SK-N-SH (cell line): ENCODE measurements at regions not wholly inside any gene's neighbourhood (a gene's known extent, or its start where the extent isn't known, plus 50 kb on each side); places are given as distances from the start of the nearest gene placed in this dataset.

Source experiments
- CTCF ChIA-PET: fragments of 300-600, 350-600 bp; formaldehyde crosslinking; extraction: SDS; loops from one replicate; lab custom pipeline; 2021; lab: Yijun Ruan, JAX
- POLR2A ChIA-PET: fragments of 350-600 bp; sonication (Branson Sonifier 250); formaldehyde crosslinking; extraction: SDS; loops from one replicate; lab custom pipeline; 2020; ENCODE audit warnings: antibody characterized with exemption, inconsistent platforms; lab: Yijun Ruan, JAX
- DNase-seq: peaks from one replicate; pipeline ENCODE4 v3.0.0; 2012
- H2AFZ ChIP-seq: fragments of 200-600 bp; sonication (generic); 2 replicates; pipeline ENCODE4 v1.8.1; 2016; ENCODE audit warnings: antibody characterized with exemption, mild to moderate bottlenecking, low read depth
- H3F3A ChIP-seq: fragments of 200-600 bp; sonication (generic); replicated peaks from 2 replicates; pipeline ENCODE3; 2016; ENCODE audit warnings: antibody characterized with exemption, mild to moderate bottlenecking; ENCODE audit not compliant: insufficient read depth
- H3K27ac ChIP-seq, 2 experiments: fragments of 200-500 bp in 1 of 2; fragments of 200-600 bp in 1 of 2; sonication (Bioruptor generic) in 1 of 2; sonication (generic), shearing (Covaris generic) in 1 of 2; 2 replicates each; pipeline versions ENCODE4 v1.5.1 to v1.6.1; 2014 to 2016; ENCODE audit warnings: low read depth in 2 of 2, inconsistent platforms in 1 of 2, low read length in 1 of 2, mild to moderate bottlenecking in 1 of 2, mixed read lengths in 1 of 2
- H3K27me3 ChIP-seq: fragments of 200-600 bp; sonication (generic), shearing (Covaris generic); 2 replicates; pipeline ENCODE4 v1.6.1; 2016; ENCODE audit warnings: mixed run types; ENCODE audit not compliant: insufficient read depth
- H3K36me3 ChIP-seq, 2 experiments: fragments of 200-500 bp in 1 of 2; fragments of 200-600 bp in 1 of 2; sonication (Bioruptor generic) in 1 of 2; sonication (generic) in 1 of 2; replicated peaks in 1 of 2; 2 replicates each; pipeline versions ENCODE3 to v1.5.1; 2014 to 2016; ENCODE audit warnings: low read length in 1 of 2, mild to moderate bottlenecking in 1 of 2; ENCODE audit not compliant: insufficient read depth in 2 of 2, control insufficient read depth in 1 of 2
- H3K4me1 ChIP-seq, 2 experiments: fragments of 200-500 bp in 1 of 2; fragments of 200-600 bp in 1 of 2; sonication (Bioruptor generic) in 1 of 2; sonication (generic), shearing (Covaris generic) in 1 of 2; 2 replicates each; pipeline versions ENCODE4 v1.5.1 to v1.6.1; 2014 to 2016; ENCODE audit warnings: low read depth in 1 of 2, low read length in 1 of 2, mixed run types in 1 of 2; ENCODE audit not compliant: insufficient read depth in 2 of 2, control insufficient read depth in 1 of 2
- H3K4me2 ChIP-seq: fragments of 200-600 bp; sonication (generic), shearing (Covaris generic); 2 replicates; pipeline ENCODE4 v1.6.1; 2017; ENCODE audit warnings: mixed run types
- H3K4me3 ChIP-seq, 2 experiments: fragments of 200-500 bp in 1 of 2; fragments of 200-600 bp in 1 of 2; sonication (Bioruptor generic) in 1 of 2; sonication (generic), shearing (Covaris generic) in 1 of 2; 2 replicates each; pipeline versions ENCODE4 v1.5.1 to v1.8.1; 2014 to 2016; ENCODE audit warnings: low read depth in 2 of 2, inconsistent platforms in 1 of 2, low read length in 1 of 2, mild to moderate bottlenecking in 1 of 2, mixed read lengths in 1 of 2, moderate library complexity in 1 of 2
- H3K79me2 ChIP-seq: fragments of 200-600 bp; sonication (generic); 2 replicates; pipeline ENCODE4 v1.8.1; 2017; ENCODE audit warnings: mild to moderate bottlenecking; ENCODE audit not compliant: insufficient read depth
- H3K9ac ChIP-seq: fragments of 200-600 bp; sonication (generic); 2 replicates; pipeline ENCODE4 v1.6.1; 2017; ENCODE audit warnings: mixed run types
- H3K9me2 ChIP-seq: fragments of 200-600 bp; sonication (generic); 2 replicates; pipeline ENCODE4 v1.6.1; 2017; ENCODE audit warnings: mixed run types
- H3K9me3 ChIP-seq: fragments of 200-600 bp; sonication (generic); 2 replicates; pipeline ENCODE4 v1.6.1; 2017; ENCODE audit warnings: mixed run types, mild to moderate bottlenecking, moderate library complexity
- H4K20me1 ChIP-seq: fragments of 200-600 bp; sonication (generic); 2 replicates; pipeline ENCODE4 v1.6.1; 2017; ENCODE audit warnings: mild to moderate bottlenecking, mixed run types; ENCODE audit not compliant: insufficient read depth
- CHD2 ChIP-seq: fragments of 150-350 bp; IDR thresholded peaks from 2 replicates; pipeline ENCODE4 v1.6.1; 2018; ENCODE audit warnings: low read length; ENCODE audit not compliant: partially characterized antibody
- ELF1 ChIP-seq: IDR thresholded peaks from 2 replicates; pipeline ENCODE4 v1.4.0; 2012
- FOXM1 ChIP-seq: IDR thresholded peaks from 2 replicates; pipeline ENCODE4 v1.4.0; 2012; ENCODE audit warnings: low read depth, mild to moderate bottlenecking
- GABPA ChIP-seq: IDR thresholded peaks from 2 replicates; pipeline ENCODE4 v1.4.0; 2012; ENCODE audit warnings: low read depth, mild to moderate bottlenecking
- GATA2 ChIP-seq: sonication (generic); formaldehyde crosslinking; IDR thresholded peaks from 2 replicates; pipeline ENCODE4 v1.5.0; 2020; ENCODE audit warnings: mild to moderate bottlenecking, missing genetic modification reagents
- JUND ChIP-seq: IDR thresholded peaks from 2 replicates; pipeline ENCODE4 v1.4.0; 2012
- MAX ChIP-seq: IDR thresholded peaks from 2 replicates; pipeline ENCODE4 v1.4.0; 2012; ENCODE audit warnings: low read depth
- NRF1 ChIP-seq: IDR thresholded peaks from 2 replicates; pipeline ENCODE4 v1.6.1; 2012; ENCODE audit warnings: low read depth, mild to moderate bottlenecking, low read length
- PBX3 ChIP-seq: IDR thresholded peaks from 2 replicates; pipeline ENCODE4; 2012
- RCOR1 ChIP-seq: fragments of 150-350 bp; IDR thresholded peaks from 2 replicates; pipeline ENCODE4 v1.6.1; 2017; ENCODE audit warnings: antibody characterized with exemption, low read length
- SIN3A ChIP-seq: IDR thresholded peaks from 2 replicates; pipeline ENCODE4 v1.6.1; 2012; ENCODE audit warnings: low read depth, mild to moderate bottlenecking, low read length, moderate library complexity, borderline replicate concordance
- SMC3 ChIP-seq: IDR thresholded peaks from 2 replicates; pipeline ENCODE4 v1.6.1; 2012; ENCODE audit warnings: low read depth, low read length, improper control_type of control experiment
- TAF1 ChIP-seq: IDR thresholded peaks from 2 replicates; pipeline ENCODE4 v1.6.1; 2012; ENCODE audit warnings: low read depth, mild to moderate bottlenecking, low read length, moderate library complexity, borderline replicate concordance
- TCF12 ChIP-seq: IDR thresholded peaks from 2 replicates; pipeline ENCODE4 v1.4.0; 2012
- TEAD4 ChIP-seq: IDR thresholded peaks from 2 replicates; pipeline ENCODE4 v1.4.0; 2012; ENCODE audit warnings: mild to moderate bottlenecking, borderline replicate concordance; ENCODE audit not compliant: insufficient read depth
- USF1 ChIP-seq: IDR thresholded peaks from 2 replicates; pipeline ENCODE4 v1.4.0; 2012; ENCODE audit warnings: low read depth, borderline replicate concordance
- ZBTB33 ChIP-seq: IDR thresholded peaks from 2 replicates; pipeline ENCODE4 v1.4.0; 2012; ENCODE audit warnings: low read depth, borderline replicate concordance
- WGBS: methylation state at CpG from one replicate; pipeline ENCODE4 v1.1.6; 2017; ENCODE audit warnings: low lambda C conversion rate; 5-methylcytosine and 5-hydroxymethylcytosine counted together

- Histone ChIP-seq H3K9me2 (no peaks in the 10 kb centered on the region), H3F3A (no peaks in the 10 kb centered on the region), H3K9me3 (no peaks in the 10 kb centered on the region), H3K27ac (no peak overlapping the region), H2AFZ (no peak overlapping the region), H3K36me3 (no peaks in the 10 kb centered on the region), H3K4me1 (no peaks in the 10 kb centered on the region), H3K9ac (no peak overlapping the region), H4K20me1 (no peaks in the 10 kb centered on the region), H3K4me2 (no peak overlapping the region), H3K79me2 (no peaks in the 10 kb centered on the region), H3K4me3 (no peak overlapping the region), H3K27me3 (no peaks in the 10 kb centered on the region)
- CTCF ChIA-PET = no interaction called here
- POLR2A ChIA-PET = no interaction called here
- TF ChIP-seq ZBTB33 (no peak), JUND (no peak), TAF1 (no peak), SMC3 (no peak), GABPA (no peak), ELF1 (no peak)
- DNase-seq = no peak
- 85% methylated on average over 5 of the region's 5 CpGs for whole genome bisulfite sequencing
These were observed 303.9 kb downstream of the FOXO1 start for GRCh38 chr13:40362502-40362901.

- DNase-seq = no peak
- no peaks in the 10 kb centered on the region for H3K36me3 ChIP-seq
- no peaks in the 10 kb centered on the region for H3F3A ChIP-seq
- CTCF ChIA-PET = interaction anchor here (1.2 kb wide), 1 partner anchor 17 kb away, joined by 3 read pairs; no protein-coding TSS in a partner anchor
- no peak overlapping the region for H3K4me3 ChIP-seq
- H3K9ac ChIP-seq = no peak overlapping the region
- H3K79me2 ChIP-seq = no peaks in the 10 kb centered on the region
- H3K4me2 ChIP-seq = no peak overlapping the region
- H2AFZ ChIP-seq = no peak overlapping the region
- no peaks in the 10 kb centered on the region for H3K4me1 ChIP-seq
- H4K20me1 ChIP-seq = no peaks in the 10 kb centered on the region
- POLR2A ChIA-PET = no interaction called here
- 28% methylated on average over 1 of the region's 1 CpG for WGBS
- no peaks in the 10 kb centered on the region for H3K9me3 ChIP-seq
- no peak for TF ChIP-seq SIN3A
- no peak overlapping the region for H3K27ac ChIP-seq
- no peaks in the 10 kb centered on the region for H3K27me3 ChIP-seq
- H3K9me2 ChIP-seq = no peaks in the 10 kb centered on the region
These were observed 302.8 kb downstream of the FOXO1 start for GRCh38 chr13:40363653-40364052.

GRCh38 chr13:40366119-40366518 lies 300.3 kb downstream of the FOXO1 start:
- Histone ChIP-seq H3K9me2 (no peaks in the 10 kb centered on the region), H3K36me3 (no peaks in the 10 kb centered on the region), H3K27me3 (no peaks in the 10 kb centered on the region), H3F3A (no peaks in the 10 kb centered on the region), H3K9me3 (no peaks in the 10 kb centered on the region), H3K79me2 (no peaks in the 10 kb centered on the region), H3K4me3 (no peak overlapping the region), H3K4me1 (no peaks in the 10 kb centered on the region), H2AFZ (no peak overlapping the region), H4K20me1 (no peaks in the 10 kb centered on the region), H3K9ac (no peak overlapping the region), H3K4me2 (no peak overlapping the region), H3K27ac (no peak overlapping the region)
- 84% methylated on average over 6 of the region's 6 CpGs for WGBS
- ChIA-PET POLR2A (no interaction called here), CTCF (no interaction called here)
- no peak for DNase-seq
- no peak for TF ChIP-seq USF1
- TF ChIP-seq TCF12 = no peak
- no peak for TF ChIP-seq NRF1
- no peak for TF ChIP-seq RCOR1
- no peak for TF ChIP-seq GATA2 (CRISPR knock-in tag)
- no peak for TF ChIP-seq ZBTB33
- no peak for TF ChIP-seq TEAD4
- TF ChIP-seq MAX = no peak
- no peak for TF ChIP-seq FOXM1
- TF ChIP-seq CHD2 = no peak
- TF ChIP-seq GABPA = no peak
- TF ChIP-seq PBX3 = no peak
- no peak for TF ChIP-seq JUND
